GM21423 (cell line): ENCODE measurements at regions not wholly inside any gene's neighbourhood (a gene's known extent, or its start where the extent isn't known, plus 50 kb on each side); places are given as distances from the start of the nearest gene placed in this dataset.
"Not testable (repeated sequence)": the region's sequence is repeated elsewhere in the genome, so short reads cannot be mapped to it uniquely, and the experiment has no call there.

ENCODE experiments used
- ATAC-seq: cut with Tn5 transposase; IDR thresholded peaks from one replicate; pipeline ENCODE4 v1.9.1; 2021; ENCODE audit warnings: mild to moderate bottlenecking, moderate library complexity; ENCODE audit not compliant: unreplicated experiment

- not testable (repeated sequence) for ATAC-seq
These were observed 437.0 kb downstream of the GOLGA6L6 start for GRCh38 chr15:20104551-20104950.

GRCh38 chr15:20102862-20103261 lies 438.7 kb downstream of the GOLGA6L6 start:
- ATAC-seq = not testable (repeated sequence)

GRCh38 chr15:20102209-20102608 lies 439.4 kb downstream of the GOLGA6L6 start:
- ATAC-seq = not testable (repeated sequence)

GRCh38 chr15:20101281-20101680 lies 440.3 kb downstream of the GOLGA6L6 start:
- ATAC-seq = not testable (repeated sequence)

GRCh38 chr15:20100604-20101270 lies 440.9 kb downstream of the GOLGA6L6 start:
- not testable (repeated sequence) for ATAC-seq

- not testable (repeated sequence) for ATAC-seq
These were observed 445.8 kb downstream of the GOLGA6L6 start for GRCh38 chr15:20095699-20096303.

- not testable (repeated sequence) for ATAC-seq
These were observed 452.1 kb downstream of the GOLGA6L6 start for GRCh38 chr15:20089541-20089940.

- ATAC-seq = not testable (repeated sequence)
These were observed 457.6 kb downstream of the GOLGA6L6 start for GRCh38 chr15:20084026-20084425.

- not testable (repeated sequence) for ATAC-seq
These were observed 467.5 kb downstream of the GOLGA6L6 start for GRCh38 chr15:20074082-20074481.

GRCh38 chr15:20069043-20069442 lies 472.6 kb downstream of the GOLGA6L6 start:
- ATAC-seq = not testable (repeated sequence)

- not testable (repeated sequence) for ATAC-seq
These were observed 475.4 kb downstream of the GOLGA6L6 start for GRCh38 chr15:20066173-20066572.

GRCh38 chr15:20065508-20065907 lies 476.1 kb downstream of the GOLGA6L6 start:
- ATAC-seq = not testable (repeated sequence)

GRCh38 chr15:20063167-20063566 lies 478.4 kb downstream of the GOLGA6L6 start:
- not testable (repeated sequence) for ATAC-seq

- ATAC-seq = not testable (repeated sequence)
These were observed 480.8 kb downstream of the GOLGA6L6 start for GRCh38 chr15:20060838-20061237.

- ATAC-seq = not testable (repeated sequence)
These were observed 484.7 kb downstream of the GOLGA6L6 start for GRCh38 chr15:20056871-20057270.

GRCh38 chr15:20055921-20056320 lies 485.7 kb downstream of the GOLGA6L6 start:
- ATAC-seq = not testable (repeated sequence)

- not testable (repeated sequence) for ATAC-seq
These were observed 493.4 kb downstream of the GOLGA6L6 start for GRCh38 chr15:20048189-20048588.

- ATAC-seq = not testable (repeated sequence)
These were observed 496.4 kb downstream of the GOLGA6L6 start for GRCh38 chr15:20045165-20045564.

- ATAC-seq = not testable (repeated sequence)
These were observed 500.9 kb downstream of the GOLGA6L6 start for GRCh38 chr15:20040691-20041090.

- ATAC-seq = not testable (repeated sequence)
These were observed 516.6 kb downstream of the GOLGA6L6 start for GRCh38 chr15:20025040-20025439.

- not testable (repeated sequence) for ATAC-seq
These were observed 519.3 kb downstream of the GOLGA6L6 start for GRCh38 chr15:20022349-20022748.

GRCh38 chr15:20021351-20021750 lies 520.2 kb downstream of the GOLGA6L6 start:
- ATAC-seq = not testable (repeated sequence)
